HCT116 (cell line): ENCODE measurements at regions not wholly inside any gene's neighbourhood (a gene's known extent, or its start where the extent isn't known, plus 50 kb on each side); places are given as distances from the start of the nearest gene placed in this dataset.

Experiments used
- ATAC-seq: fragments of 200-7000 bp; cut with Tn5 transposase; 2 replicates; pipeline ENCODE4 v1.9.1; 2020; ENCODE audit warnings: mild to moderate bottlenecking, moderate library complexity
- BruUV-seq: library from RNA; stranded (reverse); fragments of 400-500 nt; replicated peaks from 2 replicates; lab custom pipeline; 2021; lab: Mats Ljungman, UMichigan
- CTCF ChIA-PET: fragments of 300-600 bp; sonication (Branson Sonifier 250); formaldehyde crosslinking; loops from one replicate; lab custom pipeline; 2021; ENCODE audit warnings: antibody characterized with exemption; lab: Charles Lee
- POLR2A ChIA-PET: fragments of 300-600, 350-600 bp; sonication (Branson Sonifier 250); formaldehyde crosslinking; loops from one replicate; lab custom pipeline; 2021; ENCODE audit warnings: antibody characterized with exemption; lab: Charles Lee
- RAD21 ChIA-PET, 2 experiments: fragments of 300-600 bp; sonication (Branson Sonifier 250); formaldehyde crosslinking; loops; one replicate each; lab custom pipeline; 2023; ENCODE audit warnings: low total read pairs in 2 of 2; ENCODE audit not compliant: uncharacterized antibody in 2 of 2, unreplicated experiment in 2 of 2, low non-redundant PET in 1 of 2; lab: Charles Lee
- DNase-seq: peaks from one replicate; pipeline ENCODE4 v3.0.0-alpha.2; 2010; ENCODE audit warnings: low read depth, low spot score
- H2AFZ ChIP-seq: fragments of 200-600 bp; shearing (Covaris generic), sonication (generic); 2 replicates; pipeline ENCODE4 v1.6.1; 2017; ENCODE audit warnings: low read depth, mixed run types, mixed read lengths, antibody characterized with exemption, low read length; ENCODE audit not compliant: poor library complexity, severe bottlenecking
- H3K27ac ChIP-seq: 2 replicates; pipeline ENCODE4 v1.5.1; 2012; ENCODE audit warnings: low read depth, low read length
- H3K27me3 ChIP-seq: fragments of 200-600 bp; sonication (generic); 2 replicates; pipeline ENCODE4 v1.6.1; 2016; ENCODE audit warnings: mixed run types, low read length, mixed read lengths; ENCODE audit not compliant: insufficient read depth
- H3K36me3 ChIP-seq, 2 experiments: fragments of 200-500 bp in 1 of 2; fragments of 200-600 bp in 1 of 2; sonication (Bioruptor generic) in 1 of 2; sonication (generic) in 1 of 2; 2 replicates each; pipeline versions ENCODE4 v1.5.1 to v1.6.1; 2014 to 2016; ENCODE audit warnings: low read length in 2 of 2, inconsistent platforms in 1 of 2, mixed read lengths in 1 of 2, mixed run types in 1 of 2; ENCODE audit not compliant: insufficient read depth in 2 of 2, control insufficient read depth in 1 of 2
- H3K4me1 ChIP-seq, 2 experiments: fragments of 200-600 bp in 1 of 2; sonication (generic) in 1 of 2; 2 replicates each; pipeline versions ENCODE4 v1.5.1 to v1.6.1; 2012 to 2017; ENCODE audit warnings: low read length in 2 of 2, inconsistent platforms in 1 of 2, mild to moderate bottlenecking in 1 of 2, mixed read lengths in 1 of 2, mixed run types in 1 of 2, moderate library complexity in 1 of 2; ENCODE audit not compliant: insufficient read depth in 2 of 2, control insufficient read depth in 1 of 2
- H3K4me2 ChIP-seq: fragments of 200-600 bp; sonication (generic); 2 replicates; pipeline ENCODE4 v1.6.1; 2017; ENCODE audit warnings: mixed run types, low read length, mixed read lengths
- H3K4me3 ChIP-seq, 2 experiments: fragments of 200-600 bp in 1 of 2; sonication (generic) in 1 of 2; replicated peaks in 1 of 2; 2 replicates each; pipeline ENCODE4 v1.5.1; 2011 to 2016; ENCODE audit warnings: low read length in 2 of 2, control low read depth in 1 of 2, low read depth in 1 of 2, mild to moderate bottlenecking in 1 of 2, mixed read lengths in 1 of 2, mixed run types in 1 of 2
- H3K79me2 ChIP-seq: fragments of 200-600 bp; sonication (generic); 2 replicates; pipeline ENCODE4 v1.6.1; 2017; ENCODE audit warnings: mild to moderate bottlenecking, mixed run types, low read length, moderate library complexity, mixed read lengths; ENCODE audit not compliant: insufficient read depth
- H3K9ac ChIP-seq: fragments of 200-600 bp; sonication (generic); 2 replicates; pipeline ENCODE4 v1.6.1; 2016; ENCODE audit warnings: low read length, mixed read lengths
- H3K9me2 ChIP-seq: fragments of 200-600 bp; sonication (generic), shearing (Covaris generic); 2 replicates; pipeline ENCODE4 v1.6.1; 2017; ENCODE audit warnings: mixed run types, mild to moderate bottlenecking, moderate library complexity; ENCODE audit not compliant: insufficient read depth
- H3K9me3 ChIP-seq, 2 experiments: fragments of 200-500 bp in 1 of 2; fragments of 200-600 bp in 1 of 2; sonication (Bioruptor generic) in 1 of 2; sonication (generic) in 1 of 2; 2 replicates each; pipeline ENCODE4 v1.6.1; 2014 to 2017; ENCODE audit warnings: low read length in 2 of 2, mixed read lengths in 2 of 2, inconsistent platforms in 1 of 2, low read depth in 1 of 2, mild to moderate bottlenecking in 1 of 2, mixed run types in 1 of 2, moderate library complexity in 1 of 2; ENCODE audit not compliant: control insufficient read depth in 1 of 2, insufficient read depth in 1 of 2
- H4K20me1 ChIP-seq: fragments of 200-600 bp; sonication (generic), shearing (Covaris generic); 2 replicates; pipeline ENCODE4 v1.6.1; 2017; ENCODE audit warnings: mixed run types, mild to moderate bottlenecking, moderate library complexity; ENCODE audit not compliant: insufficient read depth
- CBX3 ChIP-seq: IDR thresholded peaks from 2 replicates; pipeline ENCODE4 v1.6.1; 2012; ENCODE audit warnings: low read depth
- CEBPB ChIP-seq: IDR thresholded peaks from 2 replicates; pipeline ENCODE4 v1.6.1; 2012; ENCODE audit warnings: low read depth
- ELF1 ChIP-seq: IDR thresholded peaks from 2 replicates; pipeline ENCODE4 v1.6.1; 2012; ENCODE audit warnings: low read depth, borderline replicate concordance
- EZH2phosphoT487 ChIP-seq: fragments of 200-600 bp; IDR thresholded peaks from 2 replicates; pipeline ENCODE4 v1.6.1; 2018; ENCODE audit warnings: antibody characterized with exemption, borderline replicate concordance
- MAX ChIP-seq: IDR thresholded peaks from 2 replicates; pipeline ENCODE4 v1.6.1; 2012
- POLR2A ChIP-seq: IDR thresholded peaks from 2 replicates; pipeline ENCODE4 v1.7.0; 2011; ENCODE audit warnings: borderline replicate concordance; ENCODE audit not compliant: insufficient read depth, insufficient read length; ENCODE audit errors: extremely low read depth
- POLR2AphosphoS5 ChIP-seq: IDR thresholded peaks from 2 replicates; pipeline ENCODE4 v1.6.1; 2011; ENCODE audit warnings: mild to moderate bottlenecking, low read depth, low read length, moderate library complexity
- RAD21 ChIP-seq: IDR thresholded peaks from 2 replicates; pipeline ENCODE4 v1.6.1; 2012; ENCODE audit warnings: low read depth, mild to moderate bottlenecking
- SIN3A ChIP-seq: IDR thresholded peaks from 2 replicates; pipeline ENCODE4 v1.6.1; 2012; ENCODE audit warnings: low read depth
- SRF ChIP-seq: IDR thresholded peaks from 2 replicates; pipeline ENCODE4 v1.6.1; 2012; ENCODE audit warnings: low read depth
- intact Hi-C: fragments of 100-400 bp; cut with micrococcal nuclease; formaldehyde crosslinking; loops from 2 replicates; pipeline ENCODE4 v1.10.0; 2022
- TF ChIP-seq, protein P1 (sequence below): IDR thresholded peaks from 2 replicates; pipeline ENCODE4 v1.6.1; 2012
- TF ChIP-seq, protein P2 (sequence below): IDR thresholded peaks from 2 replicates; pipeline ENCODE4 v1.6.1; 2011; ENCODE audit warnings: mild to moderate bottlenecking, low read length, moderate library complexity; ENCODE audit not compliant: insufficient replicate concordance; ENCODE audit errors: extremely low read depth
- TF ChIP-seq, protein P3 (sequence below), 3 experiments: fragments of 200-600 bp in 1 of 3; sonication (generic) in 1 of 3; IDR thresholded peaks in 2 of 3; conservative IDR thresholded peaks in 1 of 3; 2 replicates each; pipeline ENCODE4 v1.5.1; 2012 to 2017; ENCODE audit warnings: low read depth in 2 of 3, low read length in 2 of 3, antibody characterized with exemption in 1 of 3, borderline replicate concordance in 1 of 3, control low read depth in 1 of 3, mild to moderate bottlenecking in 1 of 3, mixed read lengths in 1 of 3, mixed run types in 1 of 3, moderate library complexity in 1 of 3; ENCODE audit not compliant: insufficient read depth in 1 of 3

GRCh38 chr12:83538361-83538965 lies 851.8 kb downstream of the TMTC2 start (continued):
- no peak for TF ChIP-seq EZH2phosphoT487

GRCh38 chr12:83537428-83538053 lies 850.8 kb downstream of the TMTC2 start:
- BruUV-seq, result no TSS peak
- no peaks in the 10 kb centered on the region for H3K9me2 ChIP-seq
- H3K27ac ChIP-seq, result no peak overlapping the region
- ATAC-seq (no peak), DNase-seq (no peak)
- TF ChIP-seq POLR2A (no peak), SRF (no peak), SIN3A (no peak), CEBPB (no peak), CBX3 (no peak), EZH2phosphoT487 (no peak), MAX (no peak), RAD21 (no peak), POLR2AphosphoS5 (no peak), ELF1 (no peak)
- TF ChIP-seq, protein P1, sequence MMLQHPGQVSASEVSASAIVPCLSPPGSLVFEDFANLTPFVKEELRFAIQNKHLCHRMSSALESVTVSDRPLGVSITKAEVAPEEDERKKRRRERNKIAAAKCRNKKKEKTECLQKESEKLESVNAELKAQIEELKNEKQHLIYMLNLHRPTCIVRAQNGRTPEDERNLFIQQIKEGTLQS, result no peak
- TF ChIP-seq, protein P2, sequence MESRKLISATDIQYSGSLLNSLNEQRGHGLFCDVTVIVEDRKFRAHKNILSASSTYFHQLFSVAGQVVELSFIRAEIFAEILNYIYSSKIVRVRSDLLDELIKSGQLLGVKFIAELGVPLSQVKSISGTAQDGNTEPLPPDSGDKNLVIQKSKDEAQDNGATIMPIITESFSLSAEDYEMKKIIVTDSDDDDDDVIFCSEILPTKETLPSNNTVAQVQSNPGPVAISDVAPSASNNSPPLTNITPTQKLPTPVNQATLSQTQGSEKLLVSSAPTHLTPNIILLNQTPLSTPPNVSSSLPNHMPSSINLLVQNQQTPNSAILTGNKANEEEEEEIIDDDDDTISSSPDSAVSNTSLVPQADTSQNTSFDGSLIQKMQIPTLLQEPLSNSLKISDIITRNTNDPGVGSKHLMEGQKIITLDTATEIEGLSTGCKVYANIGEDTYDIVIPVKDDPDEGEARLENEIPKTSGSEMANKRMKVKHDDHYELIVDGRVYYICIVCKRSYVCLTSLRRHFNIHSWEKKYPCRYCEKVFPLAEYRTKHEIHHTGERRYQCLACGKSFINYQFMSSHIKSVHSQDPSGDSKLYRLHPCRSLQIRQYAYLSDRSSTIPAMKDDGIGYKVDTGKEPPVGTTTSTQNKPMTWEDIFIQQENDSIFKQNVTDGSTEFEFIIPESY, result no peak
- TF ChIP-seq, protein P3, sequence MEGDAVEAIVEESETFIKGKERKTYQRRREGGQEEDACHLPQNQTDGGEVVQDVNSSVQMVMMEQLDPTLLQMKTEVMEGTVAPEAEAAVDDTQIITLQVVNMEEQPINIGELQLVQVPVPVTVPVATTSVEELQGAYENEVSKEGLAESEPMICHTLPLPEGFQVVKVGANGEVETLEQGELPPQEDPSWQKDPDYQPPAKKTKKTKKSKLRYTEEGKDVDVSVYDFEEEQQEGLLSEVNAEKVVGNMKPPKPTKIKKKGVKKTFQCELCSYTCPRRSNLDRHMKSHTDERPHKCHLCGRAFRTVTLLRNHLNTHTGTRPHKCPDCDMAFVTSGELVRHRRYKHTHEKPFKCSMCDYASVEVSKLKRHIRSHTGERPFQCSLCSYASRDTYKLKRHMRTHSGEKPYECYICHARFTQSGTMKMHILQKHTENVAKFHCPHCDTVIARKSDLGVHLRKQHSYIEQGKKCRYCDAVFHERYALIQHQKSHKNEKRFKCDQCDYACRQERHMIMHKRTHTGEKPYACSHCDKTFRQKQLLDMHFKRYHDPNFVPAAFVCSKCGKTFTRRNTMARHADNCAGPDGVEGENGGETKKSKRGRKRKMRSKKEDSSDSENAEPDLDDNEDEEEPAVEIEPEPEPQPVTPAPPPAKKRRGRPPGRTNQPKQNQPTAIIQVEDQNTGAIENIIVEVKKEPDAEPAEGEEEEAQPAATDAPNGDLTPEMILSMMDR (IDR thresholded peaks at IDR 0.05 in 2 of 3, conservative IDR thresholded peaks at IDR 0.05 in 1 of 3; ENCODE audit: borderline replicate concordance in 1 of 3, insufficient read depth in 1 of 3, low read depth in 2 of 3, low read length in 2 of 3), result no peak
- CTCF ChIA-PET, result no interaction called here
- RAD21 ChIA-PET, result no interaction called here
- H3K9me3 ChIP-seq, result no peaks in the 10 kb centered on the region
- no peak overlapping the region for H3K9ac ChIP-seq
- no peaks in the 10 kb centered on the region for H3K4me1 ChIP-seq
- no peaks in the 10 kb centered on the region for H3K27me3 ChIP-seq
- no peaks in the 10 kb centered on the region for H3K36me3 ChIP-seq
- no peak overlapping the region for H3K4me2 ChIP-seq
- H3K79me2 ChIP-seq, result no peaks in the 10 kb centered on the region
- intact Hi-C loops, result no loop called here
- no peak overlapping the region for H3K4me3 ChIP-seq
- no peaks in the 10 kb centered on the region; the same call in 1 of the 2 replicates for H4K20me1 ChIP-seq
- POLR2A ChIA-PET, result no interaction called here
- H2AFZ ChIP-seq, result no peak overlapping the region
